GM21529 (cell line): ENCODE measurements at regions not wholly inside any gene's neighbourhood (a gene's known extent, or its start where the extent isn't known, plus 50 kb on each side); places are given as distances from the start of the nearest gene placed in this dataset.

Experiments
- ATAC-seq: cut with Tn5 transposase; IDR thresholded peaks from one replicate; pipeline ENCODE4 v1.9.1; 2021; ENCODE audit not compliant: unreplicated experiment

- ATAC-seq: no peak
Measured at GRCh38 chr22:49551897-49552614, 275.6 kb downstream of the BRD1 start.

GRCh38 chr22:49551446-49551845 lies 276.2 kb downstream of the BRD1 start:
- no peak for ATAC-seq

- no peak for ATAC-seq
Measured at GRCh38 chr22:49550766-49551362, 276.8 kb downstream of the BRD1 start.

GRCh38 chr22:49550141-49550430 lies 277.6 kb downstream of the BRD1 start:
- ATAC-seq: no peak

- no peak for ATAC-seq
Measured at GRCh38 chr22:49549256-49550140, 278.2 kb downstream of the BRD1 start.

- no peak for ATAC-seq
Measured at GRCh38 chr22:49548356-49549202, 279.1 kb downstream of the BRD1 start.

GRCh38 chr22:49547751-49548239 lies 279.9 kb downstream of the BRD1 start:
- no peak for ATAC-seq

GRCh38 chr22:49546811-49547585 lies 280.7 kb downstream of the BRD1 start:
- no peak for ATAC-seq

GRCh38 chr22:49545606-49546005 lies 282.1 kb downstream of the BRD1 start:
- no peak for ATAC-seq

GRCh38 chr22:49544286-49544685 lies 283.4 kb downstream of the BRD1 start:
- ATAC-seq: no peak

- ATAC-seq: no peak
Measured at GRCh38 chr22:49543876-49544275, 283.8 kb downstream of the BRD1 start.

- no peak for ATAC-seq
Measured at GRCh38 chr22:49541693-49542230, 285.9 kb downstream of the BRD1 start.

- ATAC-seq: no peak
Measured at GRCh38 chr22:49540913-49541692, 286.6 kb downstream of the BRD1 start.

GRCh38 chr22:49540084-49540912 lies 287.4 kb downstream of the BRD1 start:
- no peak for ATAC-seq

- no peak for ATAC-seq
Measured at GRCh38 chr22:49538006-49538405, 289.7 kb downstream of the BRD1 start.

GRCh38 chr22:49536571-49537131 lies 291.0 kb downstream of the BRD1 start:
- no peak for ATAC-seq

GRCh38 chr22:49535527-49536125 lies 292.0 kb downstream of the BRD1 start:
- ATAC-seq: no peak

GRCh38 chr22:49535126-49535525 lies 292.5 kb downstream of the BRD1 start:
- no peak for ATAC-seq
